ENCODE measurements at regions not wholly inside any gene's neighbourhood (a gene's known extent, or its start where the extent isn't known, plus 50 kb on each side); places are given as distances from the start of the nearest gene placed in this dataset.
A peak's percentile ranks its signal among the peaks of the same experiment; 100 is the strongest.

DNA sequence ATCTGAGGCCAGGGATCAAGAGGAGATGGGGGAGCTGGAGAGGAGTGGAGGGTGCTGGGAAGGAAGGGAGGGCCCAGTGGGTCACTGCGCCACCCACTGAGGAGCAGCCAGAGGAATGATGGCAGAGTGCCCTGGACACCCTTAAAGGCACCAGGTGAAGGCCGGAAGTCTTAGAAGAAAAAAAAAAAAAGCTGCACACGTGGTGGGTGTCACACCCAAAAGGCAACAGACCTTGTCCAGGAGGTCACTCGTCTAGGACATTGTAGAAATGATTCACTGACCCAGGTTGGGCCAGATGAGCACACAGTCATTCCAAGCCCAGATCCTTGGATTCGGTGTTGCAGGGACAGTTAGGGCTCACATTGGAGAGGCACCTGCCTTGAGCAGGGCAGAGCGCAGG is 93.5 kb upstream of the TRIM2 start:
- H3K4me3 ChIP-seq (replicated peaks in 1 of 2; ENCODE audit: low read depth in 2 of 2, low read length in 2 of 2), result no peak overlapping the region
- TF ChIP-seq, protein P1, sequence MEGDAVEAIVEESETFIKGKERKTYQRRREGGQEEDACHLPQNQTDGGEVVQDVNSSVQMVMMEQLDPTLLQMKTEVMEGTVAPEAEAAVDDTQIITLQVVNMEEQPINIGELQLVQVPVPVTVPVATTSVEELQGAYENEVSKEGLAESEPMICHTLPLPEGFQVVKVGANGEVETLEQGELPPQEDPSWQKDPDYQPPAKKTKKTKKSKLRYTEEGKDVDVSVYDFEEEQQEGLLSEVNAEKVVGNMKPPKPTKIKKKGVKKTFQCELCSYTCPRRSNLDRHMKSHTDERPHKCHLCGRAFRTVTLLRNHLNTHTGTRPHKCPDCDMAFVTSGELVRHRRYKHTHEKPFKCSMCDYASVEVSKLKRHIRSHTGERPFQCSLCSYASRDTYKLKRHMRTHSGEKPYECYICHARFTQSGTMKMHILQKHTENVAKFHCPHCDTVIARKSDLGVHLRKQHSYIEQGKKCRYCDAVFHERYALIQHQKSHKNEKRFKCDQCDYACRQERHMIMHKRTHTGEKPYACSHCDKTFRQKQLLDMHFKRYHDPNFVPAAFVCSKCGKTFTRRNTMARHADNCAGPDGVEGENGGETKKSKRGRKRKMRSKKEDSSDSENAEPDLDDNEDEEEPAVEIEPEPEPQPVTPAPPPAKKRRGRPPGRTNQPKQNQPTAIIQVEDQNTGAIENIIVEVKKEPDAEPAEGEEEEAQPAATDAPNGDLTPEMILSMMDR (IDR thresholded peaks at IDR 0.05; ENCODE audit: low read depth, low read length), result no peak
- DNase-seq (ENCODE audit: low read depth in 2 of 2), result no peak

DNA sequence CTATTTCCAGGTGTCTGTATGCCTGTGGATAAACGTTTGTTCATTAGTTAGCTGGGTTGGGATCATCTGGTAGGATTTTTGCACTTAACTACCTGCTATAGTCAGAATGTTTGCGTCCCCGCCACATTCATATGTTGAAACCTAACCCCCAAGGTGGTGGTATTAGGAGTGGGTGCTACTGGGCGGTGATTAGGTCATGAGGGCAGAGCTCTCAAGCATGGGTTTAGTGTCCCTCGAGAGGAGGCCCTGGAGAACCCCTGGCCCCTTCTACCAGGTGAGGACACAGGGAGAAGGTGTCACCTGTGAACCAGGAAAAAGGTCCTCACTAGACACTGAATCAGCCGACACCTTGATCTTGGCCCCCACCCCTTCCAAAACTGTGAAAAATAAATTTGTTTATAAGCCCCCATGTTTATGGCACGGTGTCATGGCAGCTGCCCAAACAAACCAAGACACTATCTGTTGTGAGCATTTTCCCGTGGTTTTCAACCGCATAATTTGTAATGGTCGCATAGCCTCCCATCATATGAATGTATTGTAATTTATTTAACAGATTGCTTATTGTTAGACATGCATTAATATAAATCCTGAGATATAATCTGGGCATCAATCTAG is 92.7 kb upstream of the TRIM2 start:
- H3K4me3 ChIP-seq (replicated peaks in 1 of 2; ENCODE audit: low read depth in 2 of 2, low read length in 2 of 2), result no peak overlapping the region
- TF ChIP-seq, protein P1 (IDR thresholded peaks at IDR 0.05; ENCODE audit: low read depth, low read length), result no peak
- DNase-seq (ENCODE audit: low read depth in 2 of 2), result no peak

DNA sequence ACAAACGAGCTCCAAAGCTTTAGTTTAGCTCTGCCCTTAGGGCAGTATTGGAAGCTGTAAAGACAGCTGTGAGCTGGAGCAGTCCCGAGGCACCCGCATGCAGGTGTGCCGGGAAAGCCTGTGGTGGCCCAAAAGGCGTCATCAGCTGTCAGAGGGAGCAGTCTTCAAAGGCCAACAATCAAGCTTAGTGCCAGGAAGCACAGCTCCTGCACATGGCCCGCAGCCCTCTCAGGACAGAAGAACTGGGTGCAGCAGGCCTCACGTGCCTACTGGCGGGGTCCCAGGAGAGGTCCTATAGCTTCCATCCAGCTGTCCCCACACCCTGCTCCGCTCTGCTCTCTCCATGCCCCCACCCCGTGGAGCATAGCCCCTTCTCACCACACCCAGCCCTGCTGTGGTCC is 92.2 kb upstream of the TRIM2 start:
- TF ChIP-seq, protein P1 (IDR thresholded peaks at IDR 0.05; ENCODE audit: low read depth, low read length), result no peak
- DNase-seq (ENCODE audit: low read depth in 2 of 2), result no peak

DNA sequence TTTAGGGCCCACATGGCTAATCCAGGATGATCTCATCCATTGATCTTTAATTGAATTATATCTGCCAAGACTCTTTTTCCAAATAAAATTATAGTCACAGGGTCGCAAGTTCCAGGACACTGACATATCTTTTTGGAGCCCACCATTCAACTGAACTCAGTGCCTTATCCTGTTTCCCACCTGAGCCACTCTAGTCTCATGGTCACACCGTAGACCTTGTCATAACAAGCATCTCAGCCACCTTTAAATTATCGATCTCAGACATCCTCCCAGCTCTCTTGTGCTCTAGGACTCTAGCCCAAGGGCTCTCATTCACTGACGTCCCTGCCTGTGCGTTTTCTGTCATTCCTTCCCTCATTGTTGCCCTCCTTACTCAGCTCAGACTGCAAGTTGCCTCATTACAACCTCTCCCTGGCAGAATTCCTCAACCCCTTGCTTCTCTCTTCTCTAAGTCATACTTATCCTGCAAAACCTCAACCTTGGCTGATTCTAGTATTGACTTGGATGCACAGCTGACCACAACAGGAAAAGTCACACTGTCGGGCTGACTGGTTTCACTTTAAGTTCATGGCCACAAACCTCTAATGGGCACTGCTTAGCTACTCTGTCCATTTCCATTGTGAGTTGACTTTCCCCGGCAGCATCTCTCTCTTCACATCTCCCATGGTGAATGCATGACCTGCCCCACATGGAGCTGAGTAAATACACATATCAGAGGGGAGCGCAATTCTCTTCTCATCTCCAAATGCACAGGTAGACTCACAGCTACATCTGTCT is 91.0 kb upstream of the TRIM2 start:
- DNase-seq (ENCODE audit: low read depth in 2 of 2), result peak; percentile 17 to 41
- TF ChIP-seq, protein P1 (IDR thresholded peaks at IDR 0.05; ENCODE audit: low read depth, low read length), result no peak
- H3K4me3 ChIP-seq (replicated peaks in 1 of 2; ENCODE audit: low read depth in 2 of 2, low read length in 2 of 2), result no peak overlapping the region

More for the DNA sequence above, 92.2 kb upstream of the TRIM2 start:
- no peak overlapping the region for H3K4me3 ChIP-seq (replicated peaks in 1 of 2; ENCODE audit: low read depth in 2 of 2, low read length in 2 of 2)

DNA sequence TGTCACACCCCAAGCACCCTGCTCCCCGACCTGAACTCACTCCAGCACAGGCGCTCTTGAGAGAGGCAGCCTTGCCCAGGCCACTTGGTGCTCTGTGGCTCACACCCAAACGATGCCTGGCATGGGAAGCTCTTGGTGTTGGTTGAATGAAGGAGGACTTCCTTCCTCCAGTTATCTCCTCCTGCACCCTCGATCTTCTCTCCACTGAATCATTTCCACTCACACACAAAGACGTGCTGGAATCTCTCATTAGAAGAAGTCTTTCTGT is 90.5 kb upstream of the TRIM2 start:
- TF ChIP-seq, protein P1 (IDR thresholded peaks at IDR 0.05; ENCODE audit: low read depth, low read length), result no peak
- no peak for DNase-seq (ENCODE audit: low read depth in 2 of 2)
- H3K4me3 ChIP-seq (replicated peaks in 1 of 2; ENCODE audit: low read depth in 2 of 2, low read length in 2 of 2), result no peak overlapping the region

DNA sequence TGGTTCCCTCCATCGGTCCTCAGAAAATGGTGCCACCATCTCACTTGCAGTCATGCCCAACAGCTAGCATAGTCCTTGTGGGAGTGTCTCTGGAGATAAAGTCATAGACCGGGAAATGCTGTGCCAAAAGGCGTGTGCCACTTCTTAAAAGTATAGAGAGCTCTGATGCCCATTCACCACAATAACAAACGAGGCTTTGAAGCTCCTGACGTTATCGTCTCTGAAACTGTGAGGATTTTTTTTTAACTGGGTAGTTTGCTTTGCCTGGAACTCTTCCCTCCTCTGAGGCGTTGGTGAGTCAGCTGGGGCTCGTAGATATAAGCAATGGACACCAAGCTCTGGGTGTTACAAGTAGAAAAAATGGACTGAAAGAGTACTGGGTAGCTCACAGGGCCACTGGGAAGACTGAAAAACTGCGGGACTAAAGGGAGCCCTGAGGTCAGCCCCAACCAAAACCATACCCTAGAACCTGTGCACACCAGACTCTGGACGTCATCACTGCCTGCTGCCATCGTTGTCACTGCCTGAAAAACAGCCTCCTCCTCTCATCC is 89.4 kb upstream of the TRIM2 start:
- TF ChIP-seq, protein P1 (IDR thresholded peaks at IDR 0.05; ENCODE audit: low read depth, low read length), result no peak
- peak; percentile 60 to 81 for DNase-seq (ENCODE audit: low read depth in 2 of 2)

More for the DNA sequence above, 89.4 kb upstream of the TRIM2 start:
- no peak overlapping the region for H3K4me3 ChIP-seq (replicated peaks in 1 of 2; ENCODE audit: low read depth in 2 of 2, low read length in 2 of 2)
